Jurkat, Clone E6-1 (cell line): ENCODE measurements at regions not wholly inside any gene's neighbourhood (a gene's known extent, or its start where the extent isn't known, plus 50 kb on each side); places are given as distances from the start of the nearest gene placed in this dataset.

ENCODE experiments used
- DNase-seq: peaks from one replicate; pipeline ENCODE4 v3.0.0-alpha.2; 2011; ENCODE audit warnings: low read depth, low spot score
- H3K4me3 ChIP-seq: 2 replicates; pipeline ENCODE4 v1.5.1; 2011; ENCODE audit warnings: mild to moderate bottlenecking, low read length, control low read depth, moderate library complexity

DNA sequence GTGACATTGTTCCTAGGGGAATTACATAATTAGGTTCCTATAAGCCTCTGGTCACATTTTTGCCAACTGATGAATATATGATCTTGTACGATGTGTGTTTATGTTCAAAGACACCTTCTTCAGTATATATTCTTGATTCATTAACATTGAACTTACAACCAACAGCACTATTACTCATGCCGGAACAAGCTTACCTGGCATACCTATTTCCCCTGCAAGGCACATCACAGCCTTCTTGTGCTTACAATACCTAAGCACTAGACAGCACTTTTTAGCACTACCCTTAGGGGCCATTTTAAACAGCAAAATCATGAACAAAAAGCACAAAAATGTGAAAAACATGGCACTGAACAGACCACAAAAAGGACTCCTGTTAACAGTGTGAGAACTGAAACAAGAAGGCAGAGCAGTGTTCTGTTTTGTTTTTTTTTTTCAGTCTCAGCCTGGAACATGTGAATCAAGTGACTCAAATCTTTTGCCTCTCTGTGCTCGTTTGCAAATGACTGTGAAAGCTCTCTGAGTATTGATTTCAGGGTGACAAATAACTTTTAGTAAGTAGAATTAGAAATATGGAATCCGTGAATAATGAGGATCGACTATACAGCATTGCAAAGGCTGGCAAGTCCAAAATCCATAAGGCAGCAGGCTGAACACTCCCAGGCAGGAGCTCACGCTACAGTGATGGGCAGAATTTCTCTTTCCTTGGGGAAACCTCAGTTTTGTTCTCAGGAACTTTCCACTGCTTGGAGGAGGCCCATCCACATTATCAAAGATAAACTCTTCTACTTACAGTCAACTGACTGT, 102.3 kb upstream of the TSHZ2 start:
- no peak for DNase-seq
- H3K4me3 ChIP-seq = no peak overlapping the region

DNA sequence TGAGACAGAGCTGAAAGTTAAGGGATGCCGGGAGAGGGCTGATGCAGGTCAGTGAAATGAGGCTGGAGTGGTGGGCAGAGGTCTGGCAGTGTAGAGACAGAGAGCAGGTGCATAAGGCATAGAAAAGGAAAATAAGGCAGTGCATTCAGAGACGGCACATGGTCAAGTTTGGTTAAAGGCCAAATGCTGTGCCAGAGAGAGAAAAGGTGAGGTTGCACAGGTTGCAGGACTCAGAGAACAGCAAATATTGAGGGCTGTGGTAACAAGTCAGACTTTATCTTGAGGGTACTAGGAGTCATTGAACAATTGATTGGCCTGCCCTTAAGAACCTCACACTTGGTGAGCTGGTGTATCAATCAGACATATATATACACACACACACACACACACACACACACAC, 102.9 kb upstream of the TSHZ2 start:
- H3K4me3 ChIP-seq = no peak overlapping the region

DNA sequence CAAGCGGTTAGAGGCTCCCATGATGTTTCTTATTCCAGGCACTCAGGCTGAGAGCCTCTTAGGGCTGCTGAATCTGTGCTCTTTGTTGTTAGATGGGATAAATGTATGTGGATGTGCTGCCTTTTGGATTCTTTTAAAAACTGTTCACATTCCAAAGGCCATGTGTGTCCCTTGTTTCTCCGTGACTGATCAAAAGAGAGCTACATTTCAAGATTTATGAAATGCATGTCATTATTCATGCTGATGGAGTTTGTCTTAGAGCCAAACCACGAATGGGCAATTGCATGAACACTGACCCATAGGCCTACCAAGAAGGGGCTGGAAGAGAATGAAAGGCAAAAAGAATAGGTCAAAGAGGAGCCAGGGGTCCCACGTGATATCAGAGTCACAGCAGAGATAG, 104.9 kb upstream of the TSHZ2 start:
- no peak for DNase-seq
- no peak overlapping the region for H3K4me3 ChIP-seq

More for the DNA sequence above, 102.9 kb upstream of the TSHZ2 start:
- DNase-seq = no peak

DNA sequence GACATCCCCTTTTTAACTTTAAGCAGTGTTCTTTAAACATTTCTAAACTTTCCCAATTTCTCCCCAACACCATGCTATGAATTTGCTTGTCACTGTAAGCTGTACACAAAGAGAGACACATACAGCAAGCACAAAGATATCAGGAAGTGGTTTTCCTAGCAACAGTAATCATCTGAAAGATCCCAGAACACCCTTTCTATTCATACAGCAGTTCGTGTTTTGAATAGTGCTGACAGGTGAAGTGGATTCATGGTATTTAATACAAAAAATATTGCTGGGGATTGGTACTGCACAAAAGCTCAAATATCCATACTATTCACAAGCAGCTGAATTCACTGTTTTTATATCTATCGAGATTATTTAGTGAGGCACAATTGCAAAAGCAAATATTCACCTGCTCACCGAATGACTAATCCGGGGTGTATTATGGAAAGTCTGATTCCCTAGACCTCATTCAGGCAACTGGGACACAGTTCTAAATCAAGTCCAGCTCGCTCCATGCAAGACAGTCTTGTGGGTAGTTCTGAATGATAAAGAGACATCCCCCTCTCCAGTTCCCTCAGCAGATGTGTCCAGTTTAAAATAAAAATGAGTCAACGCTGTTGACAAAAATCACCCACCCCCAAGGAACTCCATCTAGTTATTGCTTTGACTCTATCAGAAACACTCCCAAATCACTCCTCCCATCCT, 107.1 kb upstream of the TSHZ2 start:
- DNase-seq = no peak

DNA sequence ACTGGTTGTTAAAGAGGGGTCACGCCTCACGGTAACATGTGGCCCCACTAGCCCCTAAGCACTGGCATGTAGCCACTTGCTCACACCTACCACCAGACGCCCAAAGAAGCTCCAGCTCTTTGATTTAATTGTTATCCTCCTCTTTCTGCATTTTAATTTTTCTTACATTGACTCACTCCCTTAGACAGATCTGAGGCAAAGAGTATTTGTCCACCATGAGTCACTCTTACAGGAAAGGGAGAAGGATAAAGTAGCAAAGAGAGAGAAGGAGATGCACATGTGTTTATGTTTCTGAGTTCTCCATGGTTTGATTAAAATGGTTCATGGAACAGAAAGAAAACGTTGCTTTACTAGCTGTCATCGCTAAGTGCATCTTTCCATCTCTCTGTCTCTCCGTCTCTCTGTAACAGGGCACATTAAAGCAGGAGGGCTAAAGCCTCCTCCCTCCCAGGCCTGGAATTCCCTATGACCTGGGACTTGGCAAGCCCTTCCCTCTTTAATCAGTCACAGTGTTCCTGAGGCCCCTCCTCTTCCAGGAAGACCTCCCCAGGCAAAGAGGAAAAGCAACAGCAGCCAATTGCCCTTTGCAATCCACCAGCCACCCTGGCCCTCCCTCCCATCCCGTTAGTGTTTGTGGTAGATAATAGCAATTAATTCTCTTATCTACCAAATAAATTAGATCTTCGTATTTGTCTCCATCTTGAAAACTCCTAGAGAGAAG, 112.8 kb upstream of the TSHZ2 start:
- H3K4me3 ChIP-seq = no peak overlapping the region
- DNase-seq = no peak

More for the DNA sequence above, 107.1 kb upstream of the TSHZ2 start:
- H3K4me3 ChIP-seq = no peak overlapping the region

DNA sequence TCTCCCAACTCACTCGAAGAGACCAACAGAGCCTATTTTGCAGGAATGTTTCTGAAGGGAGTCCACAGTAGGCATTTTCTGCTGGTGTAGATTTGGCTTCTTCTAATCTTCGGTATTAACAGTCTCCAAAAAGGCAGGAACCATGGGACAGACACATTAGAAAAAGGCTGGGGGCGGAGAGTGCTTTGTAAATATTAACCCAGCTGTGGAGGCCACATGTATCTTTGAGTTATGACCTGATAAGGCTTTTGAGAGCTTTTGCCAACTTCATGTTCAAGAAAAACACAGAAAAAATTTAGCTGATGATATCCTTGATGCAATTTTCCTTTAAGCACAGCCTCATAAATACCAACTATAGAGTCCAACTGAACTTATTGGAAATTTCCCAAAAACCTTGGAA, 119.4 kb upstream of the TSHZ2 start:
- DNase-seq = no peak
- H3K4me3 ChIP-seq = no peak overlapping the region

DNA sequence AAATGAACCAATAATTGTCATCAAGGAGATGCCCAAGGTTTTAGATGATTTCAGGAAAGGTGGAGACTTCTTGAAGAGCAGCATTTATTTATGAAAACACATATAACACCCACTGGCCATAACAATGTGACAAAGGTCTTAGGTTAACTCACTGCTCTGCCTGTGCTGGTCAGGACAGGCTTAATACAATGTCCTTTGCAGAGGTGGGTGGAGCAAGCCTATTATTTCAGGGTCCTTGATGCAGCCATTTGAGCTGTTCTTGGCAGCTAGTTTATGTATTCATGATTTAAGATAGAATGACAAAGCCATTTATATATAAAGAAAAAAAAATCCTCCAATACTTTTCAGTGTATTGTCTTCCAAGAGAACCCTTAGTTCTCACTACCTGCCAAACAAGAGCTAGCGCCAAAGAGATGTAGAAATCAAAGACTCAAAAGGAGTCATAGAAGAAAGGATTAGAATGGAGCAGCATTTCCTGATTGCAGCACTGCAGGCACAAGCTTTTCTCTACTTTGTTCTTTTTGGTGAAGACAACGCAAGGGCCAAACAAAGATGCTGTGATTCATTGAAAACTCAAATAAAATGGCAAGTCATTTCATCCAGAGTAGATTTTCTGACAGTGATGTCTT, 124.3 kb upstream of the TSHZ2 start:
- no peak overlapping the region for H3K4me3 ChIP-seq
- DNase-seq = no peak

DNA sequence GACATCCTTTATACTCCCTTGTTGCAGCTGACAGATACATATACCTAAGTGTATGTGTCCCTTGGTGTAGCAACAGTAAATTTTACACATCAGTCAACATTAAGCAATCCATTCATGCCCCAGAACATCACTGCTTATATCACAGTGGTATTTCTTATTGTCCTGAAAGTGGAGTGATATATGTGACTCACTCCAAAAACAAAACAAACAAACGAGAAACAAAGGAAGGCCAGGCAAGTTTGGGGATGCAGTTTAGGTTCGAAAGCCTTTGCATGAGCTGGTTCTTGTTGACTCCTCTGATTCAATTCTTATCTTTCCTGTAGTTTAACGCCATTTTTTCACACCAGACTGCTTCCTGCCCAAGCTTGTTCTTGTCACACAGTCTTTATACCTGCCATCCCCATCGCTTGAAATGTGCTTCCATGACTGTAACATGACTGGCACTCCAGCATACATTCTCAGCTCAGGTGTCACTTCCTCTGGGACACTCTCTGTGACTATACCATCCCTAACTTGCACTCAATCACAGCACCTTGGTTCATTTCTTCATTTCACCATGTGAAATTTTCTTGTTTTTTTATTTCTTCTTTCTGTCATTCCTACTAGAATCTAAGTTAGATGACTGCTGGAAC, 125.0 kb upstream of the TSHZ2 start:
- no peak overlapping the region for H3K4me3 ChIP-seq
- no peak for DNase-seq

DNA sequence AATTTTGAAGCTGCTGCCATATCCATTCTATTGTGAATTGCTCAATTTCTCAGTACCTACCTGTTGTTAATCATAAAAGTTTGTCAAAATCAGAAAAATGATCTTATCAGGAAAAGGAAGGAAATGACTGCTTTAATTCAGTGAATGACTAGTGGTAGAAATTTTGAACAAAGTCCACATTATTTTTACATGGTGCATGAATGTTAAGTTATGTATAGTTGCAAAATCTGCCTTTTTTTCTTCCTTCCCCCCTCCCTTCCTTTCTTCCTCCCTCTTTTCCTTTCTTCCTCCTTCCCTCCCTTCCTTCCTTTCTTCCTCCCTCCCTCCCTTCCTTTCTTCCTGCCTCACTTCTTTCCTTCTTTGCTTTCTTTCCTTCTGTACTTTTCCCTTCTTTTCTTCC, 127.1 kb upstream of the TSHZ2 start:
- no peak overlapping the region for H3K4me3 ChIP-seq
- no peak for DNase-seq

DNA sequence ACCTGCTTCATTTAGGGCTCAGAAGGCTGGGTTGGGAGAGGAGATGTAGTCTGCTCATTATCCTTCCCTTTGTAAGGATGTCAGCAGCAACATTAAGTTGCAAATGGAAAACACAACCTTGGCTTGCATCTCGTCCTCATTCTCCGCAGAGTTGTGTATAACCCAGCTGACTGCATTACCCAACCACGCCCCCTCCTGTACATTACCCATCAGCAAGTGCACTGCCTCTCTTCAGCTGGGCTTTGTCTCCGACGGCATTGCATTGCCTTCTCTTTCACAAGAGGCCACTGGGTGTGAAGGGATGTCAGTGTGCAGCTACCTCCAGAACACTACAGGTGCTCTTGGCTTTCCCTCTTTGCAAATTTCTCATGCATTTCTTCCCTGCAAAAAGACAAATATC, 128.7 kb upstream of the TSHZ2 start:
- no peak for DNase-seq
- H3K4me3 ChIP-seq = no peak overlapping the region

DNA sequence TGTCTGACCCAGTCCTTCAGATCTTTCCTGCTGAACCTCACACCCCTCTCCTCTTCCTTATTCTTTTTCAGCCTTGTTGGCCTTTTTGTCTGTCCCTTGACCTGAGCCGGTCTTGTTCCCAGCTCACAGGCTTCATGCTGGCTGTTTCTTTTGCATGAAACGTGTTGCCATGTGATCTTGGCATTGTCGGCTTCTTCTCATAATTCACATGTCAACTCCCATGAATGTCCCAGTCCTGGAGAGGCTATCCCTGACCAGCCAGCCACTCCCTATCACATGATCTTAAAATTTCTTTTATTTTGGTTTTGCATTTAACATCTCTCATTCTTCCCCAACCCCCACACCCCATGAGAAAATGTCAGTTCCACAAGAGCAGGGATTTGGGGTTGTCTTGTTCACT, 131.2 kb upstream of the TSHZ2 start:
- no peak overlapping the region for H3K4me3 ChIP-seq

DNA sequence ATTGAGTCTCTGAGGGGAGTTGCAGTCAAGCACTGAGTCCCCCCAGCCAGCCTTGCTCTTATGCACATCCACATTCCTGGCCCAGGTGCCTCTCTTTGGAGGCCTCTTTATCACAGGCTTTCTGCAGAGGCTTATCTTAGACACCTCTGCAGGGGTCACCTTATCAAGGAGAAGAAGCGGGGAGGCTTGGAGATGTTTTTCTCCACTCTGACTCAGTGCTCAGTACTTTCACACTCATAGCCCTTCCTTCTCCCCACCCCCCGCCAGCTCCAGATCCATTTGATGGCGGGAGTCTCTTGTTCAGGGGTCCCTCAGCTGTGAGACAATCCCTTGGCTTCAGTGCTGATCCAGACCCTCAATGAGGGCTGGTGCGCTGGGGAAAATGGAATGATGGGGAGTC, 132.1 kb upstream of the TSHZ2 start:
- no peak for DNase-seq

More for the DNA sequence above, 131.2 kb upstream of the TSHZ2 start:
- DNase-seq = no peak

DNA sequence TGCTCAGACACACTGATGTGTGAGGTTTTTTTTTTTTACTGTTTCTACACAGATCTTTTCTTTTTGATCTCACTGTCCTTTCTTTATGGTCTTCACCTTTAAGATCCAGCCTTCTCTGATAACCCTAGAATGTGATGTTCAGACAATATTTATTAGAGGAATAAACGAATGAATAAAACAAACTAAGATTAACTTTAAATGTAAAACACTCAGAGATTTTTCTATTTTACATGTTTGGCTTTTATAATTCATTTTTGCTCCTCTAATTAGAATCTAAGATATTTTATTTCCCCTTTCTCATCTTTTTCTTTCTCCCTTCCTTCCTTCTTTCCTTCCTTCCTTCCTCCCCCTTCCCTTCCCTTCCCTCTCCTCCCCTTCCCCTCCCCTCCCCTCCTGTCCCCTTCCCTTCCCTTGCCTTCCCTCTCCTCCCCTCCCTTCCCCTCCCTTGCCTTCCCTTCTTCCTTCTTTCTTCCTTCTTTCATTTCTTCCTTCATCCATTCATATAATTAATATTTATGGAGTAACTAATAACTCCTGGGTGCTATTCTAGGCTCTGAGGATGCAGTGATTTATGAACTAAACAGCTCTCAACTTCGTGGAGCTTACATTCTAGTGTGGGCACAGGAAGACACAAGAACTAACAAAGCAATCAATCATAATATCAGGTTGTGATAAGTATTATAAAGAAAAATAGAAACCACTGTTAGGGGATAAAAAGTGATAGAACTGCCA, 133.5 kb upstream of the TSHZ2 start:
- no peak for DNase-seq
- no peak overlapping the region for H3K4me3 ChIP-seq

More for the DNA sequence above, 132.1 kb upstream of the TSHZ2 start:
- H3K4me3 ChIP-seq = no peak overlapping the region

DNA sequence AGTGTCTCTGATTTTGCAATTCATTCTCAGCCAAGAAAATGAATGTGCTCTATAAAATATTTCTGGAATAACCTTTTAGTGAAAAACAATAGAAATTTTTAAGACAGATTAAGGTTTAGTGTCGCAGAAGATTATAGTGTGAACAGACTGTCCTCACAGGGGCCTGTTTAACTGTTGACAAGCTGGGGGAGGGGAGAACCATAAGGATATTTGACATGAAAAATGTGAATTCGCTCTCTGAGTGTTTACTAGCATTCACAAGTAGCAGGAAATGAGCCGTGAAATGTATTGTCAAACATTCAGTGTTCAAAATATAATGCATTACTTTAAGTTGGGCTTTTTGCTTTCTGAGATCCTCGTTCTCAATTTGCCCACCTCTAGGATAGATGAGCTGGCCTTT, 134.8 kb upstream of the TSHZ2 start:
- no peak overlapping the region for H3K4me3 ChIP-seq
- DNase-seq = no peak

DNA sequence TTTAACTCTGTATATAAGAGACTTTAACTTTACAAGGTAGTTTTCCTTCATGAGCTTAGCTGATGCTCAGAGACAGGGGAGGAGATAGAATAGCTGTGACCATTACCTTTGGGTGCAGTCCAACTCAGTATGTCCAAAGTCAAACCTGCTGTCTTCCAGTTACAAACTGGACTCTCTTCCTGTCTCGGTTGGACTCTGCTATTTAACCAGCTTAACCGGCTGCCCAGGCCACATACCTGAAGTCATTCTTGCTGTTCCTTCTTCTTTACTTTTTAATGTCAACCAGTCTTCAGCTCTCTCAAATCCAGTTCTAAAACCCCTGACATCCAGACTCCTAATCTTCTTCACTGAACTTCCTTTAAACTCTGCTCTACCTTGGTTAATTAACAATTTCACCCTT, 138.3 kb upstream of the TSHZ2 start:
- no peak for DNase-seq
- H3K4me3 ChIP-seq = no peak overlapping the region

DNA sequence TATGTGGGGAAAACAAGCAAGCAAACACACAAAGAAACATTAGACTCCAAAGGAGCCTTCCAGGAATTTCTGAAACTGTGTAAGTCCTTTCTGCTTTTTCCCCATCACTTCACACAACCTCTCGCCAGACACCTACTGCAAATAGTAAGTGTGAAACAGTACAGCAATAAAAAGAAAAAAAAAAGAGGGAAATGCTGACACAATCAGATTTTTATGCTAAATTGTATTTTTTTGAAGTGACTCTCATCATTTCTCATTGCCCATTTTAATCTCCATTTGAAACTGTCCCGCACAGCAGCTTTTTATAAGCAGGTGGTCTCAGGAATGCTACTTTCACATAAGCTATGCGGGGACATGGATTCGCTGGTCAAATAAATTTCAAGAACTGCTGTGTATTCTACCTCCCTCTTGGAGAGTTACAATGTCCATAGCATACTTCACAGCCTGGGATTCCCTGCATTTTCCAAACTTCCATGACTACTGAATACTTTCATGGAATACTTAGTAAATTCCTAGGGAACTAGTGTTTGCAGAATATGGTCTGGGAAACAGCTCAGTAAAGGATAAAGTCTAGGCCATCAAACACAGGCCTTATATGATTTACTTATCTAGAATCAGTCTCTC, 139.9 kb upstream of the TSHZ2 start:
- no peak overlapping the region for H3K4me3 ChIP-seq
- no peak for DNase-seq

DNA sequence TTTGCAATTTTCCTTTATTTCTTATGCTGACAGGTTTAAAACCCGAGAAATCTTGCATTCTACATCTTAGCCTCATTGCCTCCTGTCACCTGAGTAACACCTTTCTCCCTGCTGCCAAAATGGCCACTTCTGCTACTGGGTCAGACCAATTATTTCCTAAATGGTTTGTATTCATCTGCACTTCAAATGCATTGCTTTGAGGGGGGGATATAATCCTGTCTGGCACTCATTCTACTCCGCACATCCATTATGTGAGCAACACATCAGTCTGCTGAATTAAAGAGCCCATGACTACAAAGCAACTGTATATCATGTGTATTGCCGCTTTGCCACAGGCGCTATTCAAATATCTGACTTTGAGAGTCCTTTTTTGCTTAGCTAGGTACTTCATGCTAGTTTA, 141.6 kb upstream of the TSHZ2 start:
- no peak overlapping the region for H3K4me3 ChIP-seq
- DNase-seq = no peak

DNA sequence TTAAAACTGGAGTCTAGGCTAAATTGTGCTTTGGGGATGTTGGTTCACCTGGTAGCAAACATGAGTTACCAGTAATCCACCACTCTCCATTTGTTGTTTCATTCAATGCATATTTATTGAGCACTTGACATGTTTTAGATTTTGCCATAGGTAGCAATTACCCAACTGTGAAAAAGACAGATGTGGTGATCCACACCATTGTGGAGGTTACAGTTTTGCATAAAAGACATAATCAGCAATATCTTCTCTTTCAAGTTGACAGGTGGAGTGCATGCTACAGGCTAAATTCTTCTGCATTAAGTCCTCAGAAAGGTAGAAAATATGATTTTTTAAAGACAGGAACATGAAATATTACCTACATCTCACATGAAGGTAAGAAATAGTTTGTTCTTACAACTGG, 143.0 kb upstream of the TSHZ2 start:
- DNase-seq = no peak
- no peak overlapping the region for H3K4me3 ChIP-seq
